AG09309 (cell line): ENCODE measurements at regions not wholly inside any gene's neighbourhood (a gene's known extent, or its start where the extent isn't known, plus 50 kb on each side); places are given as distances from the start of the nearest gene placed in this dataset.

Experiments used
- DNase-seq: peaks from one replicate; pipeline ENCODE4 v3.0.0-alpha.2; 2010; ENCODE audit warnings: low read depth
- H3K4me3 ChIP-seq: 2 replicates; pipeline ENCODE4 v1.5.1; 2011; ENCODE audit warnings: mild to moderate bottlenecking, low read depth, low read length, moderate library complexity; ENCODE audit not compliant: control insufficient read depth
- CTCF ChIP-seq: IDR thresholded peaks from 2 replicates; pipeline ENCODE4 v1.5.1; 2011; ENCODE audit warnings: mild to moderate bottlenecking, low read depth, low read length, inconsistent platforms; ENCODE audit not compliant: insufficient read depth, control insufficient read depth; ENCODE audit errors: missing control alignments

- no peak for TF ChIP-seq CTCF
- no peak for DNase-seq
- no peak overlapping the region for H3K4me3 ChIP-seq
These were observed 64.0 kb upstream of the PMAIP1 start for GRCh38 chr18:59835605-59836379.

GRCh38 chr18:59834267-59834666 lies 65.5 kb upstream of the PMAIP1 start:
- no peak overlapping the region for H3K4me3 ChIP-seq
- no peak for DNase-seq
- no peak for TF ChIP-seq CTCF

- DNase-seq: no peak
- no peak for TF ChIP-seq CTCF
- H3K4me3 ChIP-seq: no peak overlapping the region
These were observed 66.0 kb upstream of the PMAIP1 start for GRCh38 chr18:59833785-59834184.

- no peak overlapping the region for H3K4me3 ChIP-seq
- peak; percentile 84 for TF ChIP-seq CTCF
- DNase-seq: no peak
These were observed 76.1 kb upstream of the PMAIP1 start for GRCh38 chr18:59823596-59824195.

GRCh38 chr18:59822612-59823550 lies 76.9 kb upstream of the PMAIP1 start:
- TF ChIP-seq CTCF: no peak
- DNase-seq: no peak
- no peak overlapping the region for H3K4me3 ChIP-seq

- no peak for DNase-seq
- no peak for TF ChIP-seq CTCF
- H3K4me3 ChIP-seq: no peak overlapping the region
These were observed 77.8 kb upstream of the PMAIP1 start for GRCh38 chr18:59821983-59822382.
